Gastrocnemius medialis (tissue), 4 donors: ENCODE measurements at regions not wholly inside any gene's neighbourhood (a gene's known extent, or its start where the extent isn't known, plus 50 kb on each side); places are given as distances from the start of the nearest gene placed in this dataset.
A peak's percentile ranks its signal among the peaks of the same experiment; 100 is the strongest.

ENCODE experiments used
- ATAC-seq, 2 donors: fragments of 150-250 bp; one replicate each; pipeline ENCODE4 v1.9.1; 2016
- DNase-seq, 2 donors: peaks; one replicate each; pipeline ENCODE4 v3.0.0-alpha.2; 2019
- H3K27ac ChIP-seq, 4 donors: fragments of 200-600 bp; sonication (generic); 1 replicate in 1 of 4; 2 replicates in 3 of 4; pipeline ENCODE4 v1.5.1; 2016 to 2018; ENCODE audit warnings: mild to moderate bottlenecking in 2 of 4, moderate library complexity in 1 of 4
- H3K27me3 ChIP-seq, 3 donors: fragments of 200-600 bp; sonication (generic) in 2 of 3; 1 replicate in 1 of 3; 2 replicates in 2 of 3; pipeline versions ENCODE4 v1.5.1 to v1.6.0; 2016 to 2019; ENCODE audit warnings: mild to moderate bottlenecking in 1 of 3, moderate library complexity in 1 of 3
- H3K36me3 ChIP-seq, 2 donors: fragments of 200-600 bp; sonication (generic) in 1 of 2; one replicate each; pipeline ENCODE4 v1.5.1; 2017 to 2018
- H3K4me1 ChIP-seq, 2 donors: fragments of 200-600 bp; sonication (generic) in 1 of 2; one replicate each; pipeline ENCODE4 v1.5.1; 2016 to 2017; ENCODE audit warnings: mild to moderate bottlenecking in 2 of 2
- H3K4me3 ChIP-seq, 4 donors: fragments of 200-600 bp; sonication (generic) in 3 of 4; 1 replicate in 1 of 4; 2 replicates in 3 of 4; pipeline ENCODE4 v1.5.1; 2016 to 2019; ENCODE audit warnings: mild to moderate bottlenecking in 2 of 4
- H3K9me3 ChIP-seq, 3 donors: fragments of 200-600 bp; sonication (generic) in 2 of 3; 1 replicate in 1 of 3; 2 replicates in 2 of 3; pipeline ENCODE4 v1.5.1; 2016 to 2019
- CTCF ChIP-seq, 5 experiments: fragments of 450-650 bp in 3 of 5; fragments of 200-600 bp in 2 of 5; sonication (generic) in 2 of 5; IDR thresholded peaks in 4 of 5; conservative IDR thresholded peaks in 1 of 5; 1 replicate in 4 of 5; 2 replicates in 1 of 5; pipeline ENCODE4 v1.5.1; 2016 to 2019; ENCODE audit warnings: antibody characterized with exemption in 5 of 5, mild to moderate bottlenecking in 3 of 5, moderate library complexity in 3 of 5
- POLR2A ChIP-seq, 2 donors: fragments of 450-650 bp; IDR thresholded peaks; one replicate each; pipeline ENCODE4 v1.6.1; 2017; ENCODE audit warnings: antibody characterized with exemption in 2 of 2, mild to moderate bottlenecking in 2 of 2, moderate library complexity in 2 of 2
- in situ Hi-C, 4 donors: fragments of 200-750 bp; cut with MboI; loops; one replicate each; pipeline versions ENCODE4 v1.15.0 to v1.8.0; 2017; ENCODE audit warnings: low sequenced_read_pairs in 4 of 4
- intact Hi-C: fragments of 100-400 bp; cut with DNase I; formaldehyde crosslinking; loops from one replicate; pipeline ENCODE4 v1.15.1; 2023; ENCODE audit warnings: low total_unique reads

GRCh38 chr5:72018143-72018803 lies 89.0 kb upstream of the MAP1B start:
- no peaks in the 10 kb centered on the region for H3K27me3 ChIP-seq
- H3K4me1 ChIP-seq = no peaks in the 10 kb centered on the region
- no peaks in the 10 kb centered on the region for H3K9me3 ChIP-seq
- no peak overlapping the region for H3K4me3 ChIP-seq
- intact Hi-C loops = no loop called here
- no peak for DNase-seq
- no peak overlapping the region for H3K27ac ChIP-seq
- TF ChIP-seq CTCF (IDR thresholded peaks at IDR 0.05 in 4 of 5, conservative IDR thresholded peaks at IDR 0.05 in 1 of 5) (peak; percentile 28 to 63 (median 41)), POLR2A (IDR thresholded peaks at IDR 0.05) (no peak)
- no peak for ATAC-seq
- no peaks in the 10 kb centered on the region for H3K36me3 ChIP-seq
- in situ Hi-C loops = no loop called here

- H3K27ac ChIP-seq = no peak overlapping the region
- H3K36me3 ChIP-seq = no peaks in the 10 kb centered on the region
- no peaks in the 10 kb centered on the region for H3K27me3 ChIP-seq
- ATAC-seq (no peak), DNase-seq (no peak)
- intact Hi-C loops = no loop called here
- no peaks in the 10 kb centered on the region for H3K4me1 ChIP-seq
- H3K4me3 ChIP-seq = no peak overlapping the region
- H3K9me3 ChIP-seq = no peaks in the 10 kb centered on the region
- in situ Hi-C loops = no loop called here
- TF ChIP-seq POLR2A (IDR thresholded peaks at IDR 0.05) (no peak), CTCF (IDR thresholded peaks at IDR 0.05 in 4 of 5, conservative IDR thresholded peaks at IDR 0.05 in 1 of 5) (no peak)
Observed at GRCh38 chr5:72020161-72020983, 86.9 kb upstream of the MAP1B start.

- in situ Hi-C loops = no loop called here
Observed at GRCh38 chr5:72021651-72022357, 85.5 kb upstream of the MAP1B start.

GRCh38 chr5:72028382-72028781 lies 78.9 kb upstream of the MAP1B start:
- Histone ChIP-seq H3K27me3 (no peaks in the 10 kb centered on the region), H3K4me1 (no peaks in the 10 kb centered on the region), H3K36me3 (no peaks in the 10 kb centered on the region), H3K27ac (no peak overlapping the region), H3K9me3 (no peaks in the 10 kb centered on the region), H3K4me3 (no peak overlapping the region)
- intact Hi-C loops (no loop called here), in situ Hi-C loops (no loop called here)
- DNase-seq (no peak), ATAC-seq (no peak)
- TF ChIP-seq POLR2A (IDR thresholded peaks at IDR 0.05) (no peak), CTCF (IDR thresholded peaks at IDR 0.05 in 4 of 5, conservative IDR thresholded peaks at IDR 0.05 in 1 of 5) (no peak)

More at GRCh38 chr5:72021651-72022357, 85.5 kb upstream of the MAP1B start:
- Histone ChIP-seq H3K4me3 (no peak overlapping the region), H3K36me3 (no peaks in the 10 kb centered on the region), H3K27ac (no peak overlapping the region), H3K9me3 (no peaks in the 10 kb centered on the region), H3K27me3 (no peaks in the 10 kb centered on the region), H3K4me1 (no peaks in the 10 kb centered on the region)
- intact Hi-C loops = no loop called here
- no peak for ATAC-seq
- no peak for DNase-seq
- no peak for TF ChIP-seq POLR2A (IDR thresholded peaks at IDR 0.05)
- TF ChIP-seq CTCF (IDR thresholded peaks at IDR 0.05 in 4 of 5, conservative IDR thresholded peaks at IDR 0.05 in 1 of 5) = no peak
